GM04503 (cell line): ENCODE measurements at regions not wholly inside any gene's neighbourhood (a gene's known extent, or its start where the extent isn't known, plus 50 kb on each side); places are given as distances from the start of the nearest gene placed in this dataset.
"Not testable (repeated sequence)": the region's sequence is repeated elsewhere in the genome, so short reads cannot be mapped to it uniquely, and the experiment has no call there.

ENCODE experiments used
- DNase-seq: peaks from one replicate; pipeline ENCODE4 v3.0.0-alpha.2; 2012; ENCODE audit warnings: low read depth

DNA sequence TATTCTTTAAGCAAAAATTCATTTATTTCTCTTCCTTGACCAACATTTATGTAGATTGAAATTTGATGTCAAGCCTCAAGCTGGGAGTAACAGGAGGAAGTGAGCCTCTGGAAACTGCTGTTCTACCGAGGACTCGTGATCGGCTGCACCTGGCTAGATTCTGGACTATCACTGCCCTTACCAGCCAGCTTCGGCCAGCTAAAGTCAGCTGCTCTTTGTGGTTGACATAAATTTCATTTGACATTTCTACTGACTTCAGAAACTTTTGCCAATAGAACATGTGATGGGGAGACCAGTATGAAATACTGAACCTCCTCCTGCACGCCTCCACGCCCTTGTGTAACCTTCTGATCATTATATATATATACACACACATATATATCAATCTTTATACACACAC lies 74.2 kb upstream of the RGPD5 start:
- DNase-seq, result no peak

GRCh38 chr2:109720380-109721106 lies 73.6 kb upstream of the RGPD5 start:
- DNase-seq, result no peak

- no peak for DNase-seq
Measured at GRCh38 chr2:109721135-109721534, 73.0 kb upstream of the RGPD5 start.

- DNase-seq, result no peak
Measured at GRCh38 chr2:109721626-109722025, 72.5 kb upstream of the RGPD5 start.

DNA sequence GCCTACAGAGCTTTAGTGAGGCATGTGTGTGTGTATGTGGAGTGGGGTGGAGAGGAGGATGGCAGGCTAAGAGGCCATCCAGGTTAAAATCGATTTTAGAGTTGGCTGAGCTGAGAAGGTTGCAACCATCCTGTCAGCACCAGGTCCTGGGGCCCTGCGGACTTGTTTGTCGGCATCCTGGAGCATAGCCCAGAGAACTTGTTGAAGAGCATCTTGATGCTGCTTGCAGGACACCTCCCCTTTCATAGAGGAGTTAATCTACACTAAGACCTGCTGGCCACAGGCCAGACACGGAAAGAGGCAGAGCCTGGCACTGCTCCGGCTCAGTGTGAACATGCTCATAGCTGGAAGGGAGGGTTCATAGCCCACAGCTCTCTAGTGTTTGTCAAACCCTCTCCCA lies 72.1 kb upstream of the RGPD5 start:
- no peak for DNase-seq

- DNase-seq, result not testable (repeated sequence)
Measured at GRCh38 chr2:109722640-109723039, 71.5 kb upstream of the RGPD5 start.

GRCh38 chr2:109723153-109723552 lies 71.0 kb upstream of the RGPD5 start:
- DNase-seq, result not testable (repeated sequence)

DNA sequence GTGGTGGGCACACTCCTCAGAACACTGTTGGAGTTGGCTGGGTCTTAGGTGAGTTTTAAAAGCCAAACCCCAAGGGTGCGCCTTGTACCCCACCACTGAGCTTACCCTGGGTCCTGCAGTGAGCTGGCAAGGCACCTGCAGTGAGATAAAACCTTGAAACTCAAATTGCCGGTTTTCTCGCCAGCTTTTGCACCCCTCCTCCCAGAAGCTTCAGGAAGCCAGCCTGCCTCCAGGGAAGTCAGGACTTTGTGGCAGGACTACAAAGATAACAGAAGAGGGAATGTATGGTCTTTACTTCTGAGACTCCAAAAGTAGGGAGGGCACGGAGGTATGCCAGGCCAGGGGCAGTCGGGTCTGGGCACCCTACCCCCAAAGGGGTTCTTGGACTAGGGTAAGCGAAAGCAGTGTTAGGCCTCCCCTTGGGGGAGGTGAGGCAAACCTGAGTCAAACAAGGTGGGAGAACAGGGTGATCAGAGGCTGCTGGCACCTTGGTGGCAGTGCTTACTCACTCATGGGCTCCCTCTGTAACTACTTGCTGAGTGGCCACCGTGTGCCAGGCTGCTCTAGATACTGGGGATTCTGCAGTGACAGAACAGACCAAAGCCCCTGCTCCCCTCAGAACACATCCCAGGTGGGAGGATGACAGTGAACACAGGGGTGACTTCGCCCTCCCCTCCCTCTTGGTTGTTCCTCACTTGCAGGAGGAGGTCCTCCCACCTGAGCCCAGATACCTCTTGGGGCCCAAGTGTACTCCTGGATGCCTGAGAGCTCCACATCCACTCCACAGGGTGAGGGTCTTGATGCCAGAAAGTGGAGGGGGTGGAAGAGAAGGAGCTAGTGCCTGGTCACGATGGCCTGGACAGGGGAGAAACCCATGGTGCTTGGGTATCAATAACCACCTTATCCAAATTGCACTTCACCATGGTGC lies 69.3 kb upstream of the RGPD5 start:
- no peak for DNase-seq

DNA sequence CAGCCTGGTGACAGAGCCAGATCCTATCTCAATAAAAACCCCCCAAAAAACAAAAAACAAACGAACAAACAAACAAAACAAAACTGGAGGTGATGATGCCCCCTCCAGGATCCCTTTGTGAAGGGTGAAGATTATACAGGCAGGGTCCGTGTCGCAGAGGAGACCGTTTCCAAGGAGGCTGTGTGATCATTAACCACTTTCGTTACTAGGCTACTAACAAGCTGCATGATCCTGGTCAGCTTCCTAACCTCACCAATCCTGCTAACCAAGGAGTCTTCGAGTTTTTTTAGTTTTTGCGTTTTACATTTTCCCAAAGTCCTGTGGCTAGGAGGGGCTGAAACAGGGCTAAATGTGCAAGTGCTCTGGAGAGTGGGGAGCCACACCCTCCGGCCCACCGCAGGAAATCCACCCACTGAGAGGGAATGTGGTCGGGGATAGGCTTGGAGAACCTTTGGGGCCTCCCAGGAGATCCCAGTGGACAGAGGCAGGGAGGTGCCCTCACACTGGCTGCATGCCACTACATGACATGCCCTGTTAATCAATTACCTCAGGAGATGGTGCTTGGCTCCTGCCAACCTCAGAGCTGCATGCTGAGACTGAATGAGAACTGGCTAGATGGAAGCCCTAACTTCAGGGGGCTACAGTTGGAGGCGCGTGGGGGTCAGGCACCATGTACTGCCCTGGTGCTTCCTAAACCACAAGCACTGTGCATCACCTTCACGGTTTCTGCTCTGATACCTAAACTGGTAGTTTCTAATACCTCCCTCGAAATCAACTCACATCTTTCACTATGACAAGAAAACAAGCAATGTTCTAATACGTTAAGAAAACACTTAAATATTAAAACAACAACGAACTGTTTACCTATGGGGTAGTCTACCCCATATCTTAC lies 67.5 kb upstream of the RGPD5 start:
- no peak for DNase-seq

GRCh38 chr2:109727929-109728447 lies 66.1 kb upstream of the RGPD5 start:
- no peak for DNase-seq

GRCh38 chr2:109733746-109734145 lies 60.4 kb upstream of the RGPD5 start:
- not testable (repeated sequence) for DNase-seq

DNA sequence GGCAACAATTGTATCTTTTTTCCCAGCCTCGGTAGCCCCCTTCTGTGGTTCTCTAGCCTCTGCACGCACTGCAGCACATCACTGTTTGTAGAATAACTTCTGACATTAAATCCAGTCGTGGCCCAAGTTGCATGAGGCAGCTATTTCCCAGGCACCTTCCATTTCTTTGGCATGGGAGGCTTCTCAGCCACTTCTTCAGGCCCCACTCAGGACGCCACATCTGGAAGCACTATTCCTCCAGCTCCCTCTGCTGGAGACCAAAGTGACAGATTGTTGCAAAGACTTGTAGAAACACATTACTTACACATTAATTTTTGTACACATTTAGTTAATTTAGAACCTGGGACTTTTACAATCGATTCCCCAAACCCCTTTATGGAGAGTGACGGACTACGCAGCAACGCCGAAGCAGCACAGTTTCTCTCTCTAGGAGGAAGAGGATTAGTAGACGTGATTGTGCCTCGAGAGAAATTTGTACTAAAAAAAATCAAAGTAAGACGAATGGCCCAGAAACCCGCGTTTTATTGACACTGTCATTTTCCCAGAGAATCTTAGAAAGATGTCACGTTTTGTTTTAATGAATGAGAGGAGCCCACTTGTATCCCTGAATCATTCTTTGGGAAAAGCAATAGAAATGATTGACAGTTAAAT lies 57.8 kb upstream of the RGPD5 start:
- DNase-seq, result no peak
